K562 (cell line): ENCODE measurements at regions not wholly inside any gene's neighbourhood (a gene's known extent, or its start where the extent isn't known, plus 50 kb on each side); places are given as distances from the start of the nearest gene placed in this dataset.

Source experiments
- ATAC-seq: fragments of 200-7000 bp; cut with Tn5 transposase; 3 replicates; pipeline ENCODE4 v1.9.1; 2020; ENCODE audit warnings: moderate library complexity
- BruUV-seq: library from RNA; stranded (reverse); fragments of 400-500 nt; replicated peaks from 2 replicates; lab custom pipeline; 2021; lab: Mats Ljungman, UMichigan
- CTCF ChIA-PET: fragments of 300-600 bp; formaldehyde crosslinking; extraction: SDS; loops from one replicate; lab custom pipeline; 2021; ENCODE audit warnings: low intra/inter-chr PET ratio; lab: Yijun Ruan, JAX
- POLR2A ChIA-PET: fragments of 300-600, 350-650 bp; sonication (Branson Sonifier 250); formaldehyde crosslinking; extraction: SDS; loops from one replicate; lab custom pipeline; 2021; ENCODE audit warnings: antibody characterized with exemption, inconsistent platforms; lab: Yijun Ruan, JAX
- DNase-seq, 4 experiments: peaks; one replicate each; pipeline versions ENCODE4 v3.0.0 to v3.0.0-alpha.2; 2011 to 2018; ENCODE audit warnings: low spot score in 3 of 4, mixed read lengths in 3 of 4; ENCODE audit errors: extremely low read depth in 1 of 4
- FAIRE-seq: peaks from 2 replicates; lab custom pipeline; 2011; peaks lifted over from hg19 to GRCh38; lab: Jason Lieb, UNC
- H2AFZ ChIP-seq: 2 replicates; pipeline ENCODE4 v1.6.0; 2011; ENCODE audit warnings: low read depth, low read length, control low read depth, inconsistent platforms
- H3K27ac ChIP-seq: fragments of 200-600 bp; 3 replicates; pipeline ENCODE4 v1.8.0; 2011; ENCODE audit warnings: low read depth, mild to moderate bottlenecking, control low read depth, inconsistent platforms, low read length, moderate library complexity, mixed read lengths; ENCODE audit errors: extremely low read depth
- H3K27me3 ChIP-seq, 2 experiments: fragments of 300-600 bp in 1 of 2; 2 replicates in 1 of 2; 3 replicates in 1 of 2; pipeline versions ENCODE4 v1.6.0 to v1.8.0; 2011; ENCODE audit warnings: inconsistent platforms in 2 of 2, low read length in 2 of 2, mild to moderate bottlenecking in 1 of 2, mixed read lengths in 1 of 2, moderate library complexity in 1 of 2; ENCODE audit not compliant: control insufficient read depth in 2 of 2, insufficient read depth in 2 of 2
- H3K36me3 ChIP-seq: fragments of 300-600 bp; 3 replicates; pipeline ENCODE4 v1.8.0; 2011; ENCODE audit warnings: mild to moderate bottlenecking, low read length, inconsistent platforms; ENCODE audit not compliant: control insufficient read depth, insufficient read depth
- H3K4me1 ChIP-seq, 2 experiments: fragments of 200-600 bp in 1 of 2; replicated peaks in 1 of 2; 2 replicates in 1 of 2; 3 replicates in 1 of 2; pipeline versions ENCODE4 v1.5.1 to v1.8.0; 2011; ENCODE audit warnings: inconsistent platforms in 2 of 2, low read length in 2 of 2, mild to moderate bottlenecking in 1 of 2, mixed read lengths in 1 of 2, moderate library complexity in 1 of 2; ENCODE audit not compliant: control insufficient read depth in 2 of 2, insufficient read depth in 2 of 2
- H3K4me2 ChIP-seq: 2 replicates; pipeline ENCODE4 v1.6.1; 2011; ENCODE audit warnings: low read length, control low read depth, inconsistent platforms, mixed read lengths; ENCODE audit not compliant: insufficient read depth
- H3K4me3 ChIP-seq: fragments of 200-600 bp; sonication (generic), shearing (Covaris generic); 2 replicates; pipeline ENCODE4 v1.5.1; 2016; ENCODE audit warnings: control low read depth, inconsistent platforms
- H3K79me2 ChIP-seq: fragments of 200-600 bp; 3 replicates; pipeline ENCODE4 v1.8.0; 2011; ENCODE audit warnings: low read length, inconsistent platforms; ENCODE audit not compliant: control insufficient read depth, insufficient read depth
- H3K9ac ChIP-seq, 2 experiments: 2 replicates each; pipeline versions ENCODE4 v1.6.0 to v1.6.1; 2011; ENCODE audit warnings: low read depth in 2 of 2, low read length in 2 of 2, control low read depth in 1 of 2, inconsistent platforms in 1 of 2, mild to moderate bottlenecking in 1 of 2, mixed read lengths in 1 of 2; ENCODE audit not compliant: insufficient read depth in 1 of 2
- H3K9me1 ChIP-seq: one replicate; pipeline ENCODE4 v1.6.0; 2011; ENCODE audit warnings: inconsistent platforms, mild to moderate bottlenecking, low read length, moderate library complexity; ENCODE audit not compliant: control insufficient read depth, insufficient read depth
- H3K9me3 ChIP-seq: replicated peaks from 2 replicates; pipeline ENCODE4 v1.5.1; 2011; ENCODE audit warnings: low read depth, low read length, inconsistent platforms; ENCODE audit not compliant: control insufficient read depth, insufficient read depth
- H4K20me1 ChIP-seq: replicated peaks from 2 replicates; pipeline ENCODE4 v1.6.1; 2011; ENCODE audit warnings: low read length, inconsistent platforms, mixed read lengths; ENCODE audit not compliant: control insufficient read depth, insufficient read depth
- BMI1 ChIP-seq: fragments of 150-350 bp; IDR thresholded peaks from 2 replicates; pipeline ENCODE4 v1.6.1; 2014; ENCODE audit warnings: low read length
- E2F8 ChIP-seq: fragments of 450-650 bp; IDR thresholded peaks from 2 replicates; pipeline ENCODE4 v1.7.1; 2018; ENCODE audit warnings: mild to moderate bottlenecking, low read depth; ENCODE audit not compliant: partially characterized antibody
- PHB ChIP-seq: fragments of 250-450 bp; sonication (Bioruptor Pico); IDR thresholded peaks from 2 replicates; pipeline ENCODE4 v1.5.0; 2021
- PHF20 ChIP-seq: fragments of 450-650 bp; IDR thresholded peaks from 2 replicates; pipeline ENCODE4 v1.6.1; 2018; ENCODE audit not compliant: partially characterized antibody
- PHF8 ChIP-seq: fragments of 200-600 bp; sonication (generic); IDR thresholded peaks from 2 replicates; pipeline ENCODE4 v1.6.1; 2012; ENCODE audit warnings: mixed run types, mild to moderate bottlenecking, inconsistent platforms, low read length, moderate library complexity, borderline replicate concordance
- PML ChIP-seq: IDR thresholded peaks from 2 replicates; pipeline ENCODE4 v1.6.1; 2012; ENCODE audit warnings: low read length, inconsistent platforms
- ZFP91 ChIP-seq: sonication (generic); formaldehyde crosslinking; IDR thresholded peaks from 2 replicates; pipeline ENCODE4 v1.8.0; 2022; ENCODE audit warnings: mild to moderate bottlenecking, missing genetic modification reagents
- WGBS: fragments of 100-300 bp; shearing (Covaris generic); methylation state at CpG from one replicate; pipeline ENCODE4 v1.1.6; 2016; ENCODE audit warnings: low coverage, mixed read lengths; ENCODE audit not compliant: insufficient coverage; ENCODE audit errors: missing lambda C conversion rate; 5-methylcytosine and 5-hydroxymethylcytosine counted together
- in situ Hi-C: fragments of 300-500 bp; cut with MboI; formaldehyde crosslinking; loops from 4 replicates; pipeline ENCODE4 v1.15.0; 2018; ENCODE audit warnings: inconsistent platforms, mixed read lengths
- intact Hi-C: fragments of 100-400 bp; cut with micrococcal nuclease; formaldehyde crosslinking; loops from 2 replicates; pipeline ENCODE4 v1.14.2; 2022
- TF ChIP-seq, protein P1 (sequence below): fragments of 450-650 bp; IDR thresholded peaks from 2 replicates; pipeline ENCODE4 v1.6.1; 2016; ENCODE audit warnings: low read depth, mild to moderate bottlenecking, moderate library complexity
- TF ChIP-seq, protein P2 (sequence below), 2 experiments: fragments of 450-650 bp in 1 of 2; IDR thresholded peaks; 2 replicates each; pipeline ENCODE4 v1.6.1; 2011 to 2017; ENCODE audit warnings: low read depth in 2 of 2, antibody characterized with exemption in 1 of 2, borderline replicate concordance in 1 of 2, low read length in 1 of 2, mild to moderate bottlenecking in 1 of 2, mixed read lengths in 1 of 2; ENCODE audit not compliant: control insufficient read depth in 1 of 2
- TF ChIP-seq, protein P3 (sequence below): sonication (generic); formaldehyde crosslinking; IDR thresholded peaks from 2 replicates; pipeline ENCODE4 v1.8.0; 2022; ENCODE audit warnings: missing genetic modification reagents, mild to moderate bottlenecking, borderline replicate concordance

DNA sequence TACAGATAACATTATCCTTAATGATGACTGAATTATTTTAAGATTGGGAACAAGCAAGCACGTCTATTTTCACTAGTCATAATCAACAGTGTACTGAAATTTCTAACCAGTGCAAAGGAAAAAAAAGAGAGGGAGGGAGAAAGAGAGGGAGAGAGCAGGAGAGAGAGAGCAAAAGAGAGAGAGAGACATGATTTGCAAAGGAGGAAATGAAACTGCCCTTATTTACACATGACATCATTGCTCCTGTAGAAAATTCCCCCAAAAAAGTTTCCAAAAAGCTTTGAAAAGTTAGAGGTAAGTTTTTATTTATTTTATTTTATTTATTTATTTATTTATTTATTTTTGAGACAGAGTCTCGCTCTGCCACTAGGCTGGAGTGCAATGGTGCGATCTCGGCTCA, 355.3 kb upstream of the CELF4 start:
- H3K4me2 ChIP-seq, result no peak overlapping the region
- ATAC-seq, result no peak
- H2AFZ ChIP-seq, result no peak overlapping the region
- no peak overlapping the region for H3K4me3 ChIP-seq
- H3K4me1 ChIP-seq, result no peaks in the 10 kb centered on the region
- FAIRE-seq, result no peak
- no peak overlapping the region for H3K9ac ChIP-seq
- WGBS, result 0% methylated on average over 4 of the region's 4 CpGs
- H4K20me1 ChIP-seq, result no peaks in the 10 kb centered on the region
- no TSS peak for BruUV-seq
- H3K9me1 ChIP-seq, result no peaks in the 10 kb centered on the region
- no peaks in the 10 kb centered on the region for H3K79me2 ChIP-seq
- no peaks in the 10 kb centered on the region for H3K27me3 ChIP-seq
- no peak overlapping the region for H3K27ac ChIP-seq
- in situ Hi-C loops, result no loop called here
- CTCF ChIA-PET, result no interaction called here
- no peaks in the 10 kb centered on the region for H3K36me3 ChIP-seq
- no peaks in the 10 kb centered on the region; the same call in 1 of the 2 replicates for H3K9me3 ChIP-seq
- DNase-seq, result no peak
- intact Hi-C loops, result no loop called here
- TF ChIP-seq BMI1 (no peak), E2F8 (no peak), PHB (CRISPR knock-in tag) (no peak), PHF20 (no peak), PHF8 (no peak), PML (no peak), ZFP91 (CRISPR knock-in tag) (no peak)
- TF ChIP-seq, protein P1, sequence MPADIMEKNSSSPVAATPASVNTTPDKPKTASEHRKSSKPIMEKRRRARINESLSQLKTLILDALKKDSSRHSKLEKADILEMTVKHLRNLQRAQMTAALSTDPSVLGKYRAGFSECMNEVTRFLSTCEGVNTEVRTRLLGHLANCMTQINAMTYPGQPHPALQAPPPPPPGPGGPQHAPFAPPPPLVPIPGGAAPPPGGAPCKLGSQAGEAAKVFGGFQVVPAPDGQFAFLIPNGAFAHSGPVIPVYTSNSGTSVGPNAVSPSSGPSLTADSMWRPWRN, result no peak
- TF ChIP-seq, protein P2, sequence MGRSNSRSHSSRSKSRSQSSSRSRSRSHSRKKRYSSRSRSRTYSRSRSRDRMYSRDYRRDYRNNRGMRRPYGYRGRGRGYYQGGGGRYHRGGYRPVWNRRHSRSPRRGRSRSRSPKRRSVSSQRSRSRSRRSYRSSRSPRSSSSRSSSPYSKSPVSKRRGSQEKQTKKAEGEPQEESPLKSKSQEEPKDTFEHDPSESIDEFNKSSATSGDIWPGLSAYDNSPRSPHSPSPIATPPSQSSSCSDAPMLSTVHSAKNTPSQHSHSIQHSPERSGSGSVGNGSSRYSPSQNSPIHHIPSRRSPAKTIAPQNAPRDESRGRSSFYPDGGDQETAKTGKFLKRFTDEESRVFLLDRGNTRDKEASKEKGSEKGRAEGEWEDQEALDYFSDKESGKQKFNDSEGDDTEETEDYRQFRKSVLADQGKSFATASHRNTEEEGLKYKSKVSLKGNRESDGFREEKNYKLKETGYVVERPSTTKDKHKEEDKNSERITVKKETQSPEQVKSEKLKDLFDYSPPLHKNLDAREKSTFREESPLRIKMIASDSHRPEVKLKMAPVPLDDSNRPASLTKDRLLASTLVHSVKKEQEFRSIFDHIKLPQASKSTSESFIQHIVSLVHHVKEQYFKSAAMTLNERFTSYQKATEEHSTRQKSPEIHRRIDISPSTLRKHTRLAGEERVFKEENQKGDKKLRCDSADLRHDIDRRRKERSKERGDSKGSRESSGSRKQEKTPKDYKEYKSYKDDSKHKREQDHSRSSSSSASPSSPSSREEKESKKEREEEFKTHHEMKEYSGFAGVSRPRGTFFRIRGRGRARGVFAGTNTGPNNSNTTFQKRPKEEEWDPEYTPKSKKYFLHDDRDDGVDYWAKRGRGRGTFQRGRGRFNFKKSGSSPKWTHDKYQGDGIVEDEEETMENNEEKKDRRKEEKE (IDR thresholded peaks at IDR 0.05; ENCODE audit: borderline replicate concordance in 1 of 2, control insufficient read depth in 1 of 2, low read depth in 2 of 2, low read length in 1 of 2), result no peak
- TF ChIP-seq, protein P3, sequence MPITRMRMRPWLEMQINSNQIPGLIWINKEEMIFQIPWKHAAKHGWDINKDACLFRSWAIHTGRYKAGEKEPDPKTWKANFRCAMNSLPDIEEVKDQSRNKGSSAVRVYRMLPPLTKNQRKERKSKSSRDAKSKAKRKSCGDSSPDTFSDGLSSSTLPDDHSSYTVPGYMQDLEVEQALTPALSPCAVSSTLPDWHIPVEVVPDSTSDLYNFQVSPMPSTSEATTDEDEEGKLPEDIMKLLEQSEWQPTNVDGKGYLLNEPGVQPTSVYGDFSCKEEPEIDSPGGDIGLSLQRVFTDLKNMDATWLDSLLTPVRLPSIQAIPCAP, result no peak
- TF ChIP-seq, all 486 proteins: peak for 0
- POLR2A ChIA-PET, result no interaction called here
